Epithelial cell of proximal tubule (primary cell): ENCODE measurements at regions not wholly inside any gene's neighbourhood (a gene's known extent, or its start where the extent isn't known, plus 50 kb on each side); places are given as distances from the start of the nearest gene placed in this dataset.

Source experiments
- DNase-seq: peaks from one replicate; pipeline ENCODE4 v3.0.0-alpha.2; 2011; ENCODE audit warnings: low read depth
- H3K4me3 ChIP-seq: 2 replicates; pipeline ENCODE4 v1.5.1; 2011; ENCODE audit warnings: low read depth, mild to moderate bottlenecking, low read length
- CTCF ChIP-seq: conservative IDR thresholded peaks from 2 replicates; pipeline ENCODE4 v1.5.1; 2012; ENCODE audit warnings: low read depth, mild to moderate bottlenecking, low read length

- no peak for TF ChIP-seq CTCF
- DNase-seq = no peak
- H3K4me3 ChIP-seq = no peak overlapping the region
These were observed 221.7 kb upstream of the CMC1 start for GRCh38 chr3:28019740-28020139.

- TF ChIP-seq CTCF = no peak
- no peak for DNase-seq
- no peak overlapping the region for H3K4me3 ChIP-seq
These were observed 218.5 kb upstream of the CMC1 start for GRCh38 chr3:28022916-28023315.

- H3K4me3 ChIP-seq = no peak overlapping the region
- no peak for TF ChIP-seq CTCF
- DNase-seq = no peak
These were observed 212.9 kb upstream of the CMC1 start for GRCh38 chr3:28028554-28028953.

- no peak overlapping the region for H3K4me3 ChIP-seq
- no peak for DNase-seq
- TF ChIP-seq CTCF = no peak
These were observed 208.2 kb upstream of the CMC1 start for GRCh38 chr3:28033059-28033784.

GRCh38 chr3:28036599-28037575 lies 204.5 kb upstream of the CMC1 start:
- no peak overlapping the region for H3K4me3 ChIP-seq
- TF ChIP-seq CTCF = no peak
- DNase-seq = no peak

GRCh38 chr3:28039234-28039633 lies 202.2 kb upstream of the CMC1 start:
- H3K4me3 ChIP-seq = no peak overlapping the region
- TF ChIP-seq CTCF = no peak
- DNase-seq = no peak
